Natural killer cell (primary cell): ENCODE measurements at regions not wholly inside any gene's neighbourhood (a gene's known extent, or its start where the extent isn't known, plus 50 kb on each side); places are given as distances from the start of the nearest gene placed in this dataset.

ENCODE experiments used
- ATAC-seq, 3 donors: fragments of 150-1000 bp in 2 of 3; fragments of 200-7000 bp in 1 of 3; cut with Tn5 transposase; 1 replicate in 1 of 3; 2 replicates in 2 of 3; pipeline ENCODE4 v1.10.0; 2021; ENCODE audit warnings: mild to moderate bottlenecking in 2 of 3, moderate library complexity in 2 of 3
- DNase-seq, 2 donors: peaks; one replicate each; pipeline versions ENCODE4 v3.0.0 to v3.0.0-alpha.2; 2013 to 2021; ENCODE audit warnings: mixed read lengths in 1 of 2
- H3K27ac ChIP-seq: one replicate; pipeline ENCODE4 v1.5.1; 2013; ENCODE audit warnings: mild to moderate bottlenecking, low read length
- H3K27me3 ChIP-seq: one replicate; pipeline ENCODE4 v1.6.1; 2013; ENCODE audit warnings: low read length; ENCODE audit not compliant: control insufficient read depth, insufficient read depth
- H3K36me3 ChIP-seq: one replicate; pipeline ENCODE4 v1.6.1; 2013; ENCODE audit warnings: low read length; ENCODE audit not compliant: control insufficient read depth, insufficient read depth
- H3K4me1 ChIP-seq: one replicate; pipeline ENCODE4 v1.6.1; 2013; ENCODE audit warnings: low read length; ENCODE audit not compliant: control insufficient read depth, insufficient read depth
- H3K4me3 ChIP-seq: one replicate; pipeline ENCODE4 v1.5.1; 2013; ENCODE audit warnings: low read length
- H3K9me3 ChIP-seq: one replicate; pipeline ENCODE4 v1.6.1; 2013; ENCODE audit warnings: low read length; ENCODE audit not compliant: control insufficient read depth, insufficient read depth
- H3K27ac Mint-ChIP-seq, 2 donors: one replicate each; pipeline ENCODE4 v1.8.0; 2022; ENCODE audit warnings: mild to moderate bottlenecking in 2 of 2, mixed read lengths in 2 of 2, moderate library complexity in 1 of 2
- H3K27me3 Mint-ChIP-seq, 2 donors: one replicate each; pipeline ENCODE4 v1.8.0; 2022; ENCODE audit warnings: low read depth in 2 of 2, mixed read lengths in 2 of 2
- H3K36me3 Mint-ChIP-seq: one replicate; pipeline ENCODE4 v1.8.0; 2022; ENCODE audit warnings: mixed read lengths
- H3K4me1 Mint-ChIP-seq, 2 donors: one replicate each; pipeline ENCODE4 v1.8.0; 2022; ENCODE audit warnings: mixed read lengths in 2 of 2
- H3K4me3 Mint-ChIP-seq: one replicate; pipeline ENCODE4 v1.8.0; 2022; ENCODE audit warnings: mild to moderate bottlenecking, moderate library complexity, mixed read lengths
- H3K9me3 Mint-ChIP-seq, 2 donors: one replicate each; pipeline ENCODE4 v1.8.0; 2022; ENCODE audit warnings: mixed read lengths in 2 of 2
- WGBS: methylation state at CpG from one replicate; pipeline ENCODE4 v1.1.7; 2013; ENCODE audit warnings: missing lambda C conversion rate; ENCODE audit not compliant: insufficient coverage; 5-methylcytosine and 5-hydroxymethylcytosine counted together
- intact Hi-C: fragments of 100-400 bp; cut with micrococcal nuclease; formaldehyde crosslinking; loops from one replicate; pipeline ENCODE4 v1.14.2; 2022
- TF ChIP-seq, protein P1 (sequence below): fragments of 200-600 bp; IDR thresholded peaks from one replicate; pipeline ENCODE4 v1.8.0; 2022; ENCODE audit warnings: antibody characterized with exemption

DNA sequence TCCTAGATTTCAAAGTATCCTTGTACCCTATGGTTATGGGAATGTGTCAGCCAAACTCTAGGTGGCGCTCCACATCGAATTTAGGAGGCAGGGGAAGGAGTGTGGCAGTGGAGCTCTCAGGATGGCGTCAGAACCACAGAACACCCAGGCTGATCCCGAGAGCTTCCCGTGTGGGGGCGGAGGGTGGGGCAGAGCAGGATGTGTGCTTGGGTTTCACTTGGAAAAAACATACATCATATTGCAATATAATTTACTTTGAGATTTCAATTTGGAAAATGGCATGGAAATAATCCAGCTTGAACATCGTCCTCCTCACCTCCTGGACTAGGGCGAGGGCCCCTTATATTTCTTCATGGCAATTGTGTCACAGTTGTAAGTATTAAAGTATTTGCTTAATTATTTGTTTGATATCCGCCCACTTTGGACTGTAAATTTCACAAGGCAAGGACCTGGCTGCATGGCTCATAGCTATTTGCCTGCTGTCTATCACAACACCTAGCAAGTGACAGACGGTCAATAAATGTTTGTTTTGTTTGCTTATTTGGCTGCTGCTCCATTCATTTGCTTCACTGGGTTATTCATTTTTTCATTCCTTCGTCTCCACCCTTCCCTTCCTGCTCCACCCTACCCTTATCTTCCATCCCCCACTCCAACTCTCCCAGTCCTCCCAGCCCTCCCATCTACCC is 221.5 kb upstream of the HMGA2 start:
- H3K9me3 Mint-ChIP-seq = no peaks in the 10 kb centered on the region
- Histone ChIP-seq H3K9me3 (no peaks in the 10 kb centered on the region), H3K4me1 (no peaks in the 10 kb centered on the region), H3K27ac (no peak overlapping the region), H3K4me3 (no peak overlapping the region), H3K36me3 (no peaks in the 10 kb centered on the region), H3K27me3 (peaks cover 2% of the 10 kb centered on the region)
- TF ChIP-seq, protein P1, sequence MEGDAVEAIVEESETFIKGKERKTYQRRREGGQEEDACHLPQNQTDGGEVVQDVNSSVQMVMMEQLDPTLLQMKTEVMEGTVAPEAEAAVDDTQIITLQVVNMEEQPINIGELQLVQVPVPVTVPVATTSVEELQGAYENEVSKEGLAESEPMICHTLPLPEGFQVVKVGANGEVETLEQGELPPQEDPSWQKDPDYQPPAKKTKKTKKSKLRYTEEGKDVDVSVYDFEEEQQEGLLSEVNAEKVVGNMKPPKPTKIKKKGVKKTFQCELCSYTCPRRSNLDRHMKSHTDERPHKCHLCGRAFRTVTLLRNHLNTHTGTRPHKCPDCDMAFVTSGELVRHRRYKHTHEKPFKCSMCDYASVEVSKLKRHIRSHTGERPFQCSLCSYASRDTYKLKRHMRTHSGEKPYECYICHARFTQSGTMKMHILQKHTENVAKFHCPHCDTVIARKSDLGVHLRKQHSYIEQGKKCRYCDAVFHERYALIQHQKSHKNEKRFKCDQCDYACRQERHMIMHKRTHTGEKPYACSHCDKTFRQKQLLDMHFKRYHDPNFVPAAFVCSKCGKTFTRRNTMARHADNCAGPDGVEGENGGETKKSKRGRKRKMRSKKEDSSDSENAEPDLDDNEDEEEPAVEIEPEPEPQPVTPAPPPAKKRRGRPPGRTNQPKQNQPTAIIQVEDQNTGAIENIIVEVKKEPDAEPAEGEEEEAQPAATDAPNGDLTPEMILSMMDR = peak; percentile 27
- no peaks in the 10 kb centered on the region for H3K4me1 Mint-ChIP-seq
- no peaks in the 10 kb centered on the region for H3K36me3 Mint-ChIP-seq
- DNase-seq (peak; percentile 15 to 19), ATAC-seq (peak in 1 of 3 donors; percentile 74)
- intact Hi-C loops = loop anchor here (1.0 to 5.0 kb wide), 3 partner anchors 381 to 505 kb away; no protein-coding TSS in a partner anchor
- H3K27me3 Mint-ChIP-seq = peaks cover 18 to 24% of the 10 kb centered on the region in 2 donors
- 40% methylated on average over 10 of the region's 11 CpGs for WGBS
- H3K27ac Mint-ChIP-seq = no peak overlapping the region
- no peak overlapping the region for H3K4me3 Mint-ChIP-seq

DNA sequence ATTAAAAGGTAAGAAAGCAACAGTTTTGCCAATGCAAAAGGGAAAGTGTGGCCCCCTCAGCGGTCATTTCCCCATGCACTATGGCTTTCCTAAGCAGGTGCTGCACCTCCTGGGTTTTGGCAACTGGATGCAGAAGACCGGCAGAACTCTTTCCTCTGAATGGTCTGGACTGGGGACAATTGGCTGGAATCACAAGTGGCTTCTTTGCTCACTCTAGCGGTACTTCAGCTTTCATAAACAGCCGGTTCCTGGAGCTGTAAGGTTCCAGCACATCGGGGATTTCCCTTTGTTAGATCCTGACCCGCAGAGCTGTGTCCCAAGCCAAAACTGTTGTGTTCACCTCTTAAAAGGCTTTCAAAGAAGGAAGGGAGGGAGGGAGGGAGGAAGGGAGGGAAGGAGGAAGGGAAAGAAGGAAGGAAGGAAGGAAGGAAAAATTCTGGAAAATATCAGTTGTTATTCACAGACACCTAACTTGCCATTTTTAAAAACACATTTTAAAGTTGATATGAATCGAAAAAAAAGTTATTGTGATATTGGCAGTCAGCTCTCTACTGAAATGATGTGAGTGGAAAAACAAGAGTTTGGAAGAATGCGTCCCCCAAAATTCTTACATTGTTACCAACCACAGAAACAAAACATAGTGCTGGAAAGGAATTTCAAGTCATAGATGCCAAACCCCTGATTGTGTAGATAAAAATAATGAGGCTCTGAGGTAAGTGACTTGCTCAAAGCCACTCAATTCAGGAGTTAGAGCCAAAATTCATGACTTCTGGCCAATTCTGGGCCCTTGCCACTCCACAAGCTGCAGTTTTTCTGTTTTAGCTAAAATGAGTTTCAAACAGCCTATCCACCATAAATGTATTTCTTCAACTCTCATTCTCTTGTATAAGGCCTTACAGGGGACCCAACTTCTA is 220.6 kb upstream of the HMGA2 start:
- Histone ChIP-seq H3K27ac (no peak overlapping the region), H3K4me1 (no peaks in the 10 kb centered on the region), H3K36me3 (no peaks in the 10 kb centered on the region), H3K9me3 (no peaks in the 10 kb centered on the region), H3K4me3 (no peak overlapping the region), H3K27me3 (peaks cover 2% of the 10 kb centered on the region)
- Mint-ChIP-seq H3K27me3 (peaks cover 15 to 24% of the 10 kb centered on the region in 2 donors), H3K4me1 (no peaks in the 10 kb centered on the region), H3K27ac (no peak overlapping the region), H3K4me3 (no peak overlapping the region), H3K9me3 (no peaks in the 10 kb centered on the region), H3K36me3 (no peaks in the 10 kb centered on the region)
- DNase-seq (no peak), ATAC-seq (no peak)
- WGBS = 73% methylated on average over 6 of the region's 8 CpGs
- intact Hi-C loops = loop anchor here (5.0 kb wide), 1 partner anchor 484 kb away; no protein-coding TSS in a partner anchor
- TF ChIP-seq, protein P1 = no peak

DNA sequence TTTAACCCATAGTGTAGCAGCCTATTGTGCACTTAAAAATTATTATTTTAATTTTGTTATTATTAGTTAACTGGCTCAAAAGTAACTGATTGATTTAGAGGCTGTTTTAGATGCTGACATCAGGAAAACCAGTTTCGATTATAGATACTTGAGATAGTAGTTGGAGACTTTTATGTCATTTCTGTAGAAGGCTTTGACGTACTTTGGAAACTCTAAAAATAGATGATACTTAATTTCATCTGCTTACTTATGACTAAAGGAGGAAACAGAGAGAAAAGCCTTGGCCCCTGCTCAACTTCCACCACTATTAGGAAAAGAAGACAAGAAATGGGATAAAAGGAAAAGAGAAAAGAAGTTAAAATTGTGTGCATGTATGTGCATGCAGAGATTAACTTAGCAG is 219.3 kb upstream of the HMGA2 start:
- WGBS = 78% methylated on average over 1 of the region's 2 CpGs
- no peaks in the 10 kb centered on the region for H3K4me1 Mint-ChIP-seq
- Histone ChIP-seq H3K27me3 (peaks cover 2% of the 10 kb centered on the region), H3K9me3 (no peaks in the 10 kb centered on the region), H3K27ac (no peak overlapping the region), H3K36me3 (no peaks in the 10 kb centered on the region), H3K4me1 (no peaks in the 10 kb centered on the region), H3K4me3 (no peak overlapping the region)
- no peaks in the 10 kb centered on the region for H3K36me3 Mint-ChIP-seq
- DNase-seq (no peak), ATAC-seq (no peak)
- no peak overlapping the region for H3K27ac Mint-ChIP-seq
- H3K27me3 Mint-ChIP-seq = peaks cover 15 to 19% of the 10 kb centered on the region in 2 donors
- H3K4me3 Mint-ChIP-seq = no peak overlapping the region
- no peaks in the 10 kb centered on the region for H3K9me3 Mint-ChIP-seq
- intact Hi-C loops = no loop called here
- TF ChIP-seq, protein P1 = no peak
